ENCODE measurements at regions not wholly inside any gene's neighbourhood (a gene's known extent, or its start where the extent isn't known, plus 50 kb on each side); places are given as distances from the start of the nearest gene placed in this dataset.

DNA sequence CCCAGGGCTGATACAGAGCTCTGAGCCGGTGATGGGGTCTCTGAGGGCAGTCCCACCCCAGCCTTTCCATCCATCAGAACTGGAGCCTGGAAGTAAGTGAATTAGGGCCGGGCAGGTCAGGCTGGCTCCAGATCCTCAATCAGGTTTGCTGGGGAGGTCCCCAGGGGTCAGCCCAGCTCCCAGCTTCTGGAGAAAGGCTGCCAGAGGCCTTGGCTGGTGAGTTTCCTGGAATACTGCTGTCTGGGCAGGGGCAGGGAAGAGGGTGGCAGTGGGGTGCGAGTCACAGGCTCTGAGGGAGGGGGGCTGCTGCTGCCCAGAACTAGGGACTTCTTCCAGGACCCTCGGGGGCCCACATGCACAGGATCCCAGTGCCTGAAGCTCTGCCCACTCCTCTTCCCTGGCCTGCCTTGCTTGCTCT is 200.6 kb upstream of the MVB12B start:
- no peak overlapping the region for H3K4me3 ChIP-seq (ENCODE audit: low read length)
- TF ChIP-seq, protein P1, sequence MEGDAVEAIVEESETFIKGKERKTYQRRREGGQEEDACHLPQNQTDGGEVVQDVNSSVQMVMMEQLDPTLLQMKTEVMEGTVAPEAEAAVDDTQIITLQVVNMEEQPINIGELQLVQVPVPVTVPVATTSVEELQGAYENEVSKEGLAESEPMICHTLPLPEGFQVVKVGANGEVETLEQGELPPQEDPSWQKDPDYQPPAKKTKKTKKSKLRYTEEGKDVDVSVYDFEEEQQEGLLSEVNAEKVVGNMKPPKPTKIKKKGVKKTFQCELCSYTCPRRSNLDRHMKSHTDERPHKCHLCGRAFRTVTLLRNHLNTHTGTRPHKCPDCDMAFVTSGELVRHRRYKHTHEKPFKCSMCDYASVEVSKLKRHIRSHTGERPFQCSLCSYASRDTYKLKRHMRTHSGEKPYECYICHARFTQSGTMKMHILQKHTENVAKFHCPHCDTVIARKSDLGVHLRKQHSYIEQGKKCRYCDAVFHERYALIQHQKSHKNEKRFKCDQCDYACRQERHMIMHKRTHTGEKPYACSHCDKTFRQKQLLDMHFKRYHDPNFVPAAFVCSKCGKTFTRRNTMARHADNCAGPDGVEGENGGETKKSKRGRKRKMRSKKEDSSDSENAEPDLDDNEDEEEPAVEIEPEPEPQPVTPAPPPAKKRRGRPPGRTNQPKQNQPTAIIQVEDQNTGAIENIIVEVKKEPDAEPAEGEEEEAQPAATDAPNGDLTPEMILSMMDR (IDR thresholded peaks at IDR 0.05; ENCODE audit: insufficient read depth, low read depth, low read length, missing control alignments) = no peak
- no peak for DNase-seq (ENCODE audit: low read depth)

GRCh38 chr9:126126807-126127206 is 199.8 kb upstream of the MVB12B start:
- H3K4me3 ChIP-seq (ENCODE audit: low read length) = no peak overlapping the region
- no peak for DNase-seq (ENCODE audit: low read depth)
- TF ChIP-seq, protein P1 (IDR thresholded peaks at IDR 0.05; ENCODE audit: insufficient read depth, low read depth, low read length, missing control alignments) = no peak

DNA sequence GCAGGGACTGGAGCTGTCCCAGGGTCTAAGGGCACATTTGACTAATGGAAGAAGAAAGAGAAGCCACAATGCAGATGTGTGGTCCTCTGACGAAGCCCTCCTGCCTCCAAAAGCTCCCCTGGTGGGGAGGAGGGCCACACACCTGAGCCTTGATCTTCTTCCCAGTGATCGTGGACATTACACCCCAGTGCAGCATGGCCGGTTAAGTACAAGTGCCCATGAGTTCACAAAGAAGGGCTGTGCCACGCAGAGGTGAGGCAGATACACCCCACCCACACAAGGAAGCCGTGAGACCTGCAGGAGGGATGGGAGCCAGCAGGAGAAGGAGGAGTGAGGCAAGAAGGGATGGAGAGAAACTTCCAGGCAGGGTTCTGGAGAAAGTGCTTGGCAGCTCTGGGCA is 199.0 kb upstream of the MVB12B start:
- TF ChIP-seq, protein P1 (IDR thresholded peaks at IDR 0.05; ENCODE audit: insufficient read depth, low read depth, low read length, missing control alignments) = no peak
- DNase-seq (ENCODE audit: low read depth) = no peak
- no peak overlapping the region for H3K4me3 ChIP-seq (ENCODE audit: low read length)

GRCh38 chr9:126128494-126129142 is 198.0 kb upstream of the MVB12B start:
- no peak for DNase-seq (ENCODE audit: low read depth)
- no peak overlapping the region for H3K4me3 ChIP-seq (ENCODE audit: low read length)
- TF ChIP-seq, protein P1 (IDR thresholded peaks at IDR 0.05; ENCODE audit: insufficient read depth, low read depth, low read length, missing control alignments) = no peak

DNA sequence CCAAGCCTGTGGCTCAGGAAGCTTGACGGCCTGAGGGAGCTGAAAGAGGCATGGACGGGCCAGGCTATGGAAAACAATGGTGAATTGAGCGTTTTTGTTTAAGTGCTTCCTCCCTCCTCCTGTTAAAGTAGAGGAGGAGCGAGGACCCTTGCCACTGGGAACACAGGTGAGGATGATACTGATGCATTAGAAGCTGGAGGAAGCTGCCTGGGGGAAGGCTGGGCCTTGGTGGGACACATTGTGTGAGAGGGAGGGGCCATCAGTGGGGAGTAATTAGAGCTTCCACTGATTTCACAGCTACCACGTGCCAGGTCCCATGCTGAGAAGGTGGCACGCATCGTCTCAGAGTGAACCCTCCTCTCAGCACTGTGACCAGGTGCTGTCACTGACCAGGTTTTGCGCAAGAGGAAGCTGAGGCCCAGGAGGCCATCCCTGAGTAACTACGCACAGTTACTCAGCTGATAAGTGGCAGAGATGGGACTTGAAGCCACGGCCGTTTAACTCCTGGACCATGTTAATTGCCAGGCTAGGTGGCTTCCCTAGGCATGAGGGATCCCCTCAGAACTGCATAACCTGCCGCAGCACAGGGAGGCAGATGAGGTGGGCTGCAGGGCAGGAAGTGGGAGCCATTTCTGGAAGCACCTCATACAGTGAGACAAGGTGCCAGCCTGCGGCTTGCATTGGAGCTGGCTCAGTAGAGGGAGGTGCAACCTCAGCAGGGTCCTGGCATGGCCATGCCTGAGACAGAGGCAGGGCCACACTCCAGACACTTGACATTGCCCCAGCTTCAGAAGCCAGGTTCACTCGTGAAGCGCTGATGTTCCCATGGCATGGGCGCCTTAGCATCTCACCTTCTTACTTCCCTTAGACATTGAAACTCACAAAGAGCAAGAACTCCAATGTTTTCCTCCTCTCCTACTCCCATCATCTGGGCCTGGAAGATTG is 195.3 kb upstream of the MVB12B start:
- TF ChIP-seq, protein P1 (IDR thresholded peaks at IDR 0.05; ENCODE audit: insufficient read depth, low read depth, low read length, missing control alignments) = no peak
- no peak overlapping the region for H3K4me3 ChIP-seq (ENCODE audit: low read length)
- no peak for DNase-seq (ENCODE audit: low read depth)

DNA sequence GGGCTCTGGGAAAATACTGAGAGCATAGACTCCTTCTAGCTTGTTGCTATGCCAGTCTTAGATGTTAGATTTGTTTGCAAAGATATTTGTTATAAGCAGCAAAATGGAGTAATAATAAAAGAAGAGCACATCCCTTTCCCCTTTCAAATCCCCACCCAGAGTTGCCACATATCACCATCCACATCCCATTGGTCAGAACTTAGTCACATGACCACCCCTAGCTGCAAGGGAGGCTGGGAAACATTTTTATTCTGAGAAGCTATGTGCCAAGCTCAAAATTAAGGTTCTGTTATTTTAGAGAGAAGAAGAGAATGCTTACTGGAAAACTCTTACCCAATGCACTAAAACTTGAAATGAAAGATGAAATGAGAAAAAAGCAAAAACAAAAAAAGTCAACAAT is 193.9 kb upstream of the MVB12B start:
- TF ChIP-seq, protein P1 (IDR thresholded peaks at IDR 0.05; ENCODE audit: insufficient read depth, low read depth, low read length, missing control alignments) = no peak
- DNase-seq (ENCODE audit: low read depth) = no peak
- no peak overlapping the region for H3K4me3 ChIP-seq (ENCODE audit: low read length)

Data from epithelial cell of esophagus (primary cell).